ENCODE measurements at regions not wholly inside any gene's neighbourhood (a gene's known extent, or its start where the extent isn't known, plus 50 kb on each side); places are given as distances from the start of the nearest gene placed in this dataset.

GRCh38 chr3:162302983-162303624 is 806.5 kb downstream of the OTOL1 start:
- peak; percentile 42 for DNase-seq (ENCODE audit: low read depth)

GRCh38 chr3:162317046-162317445 is 820.4 kb downstream of the OTOL1 start:
- DNase-seq (ENCODE audit: low read depth): no peak

GRCh38 chr3:162328649-162329048 is 832.0 kb downstream of the OTOL1 start:
- no peak for DNase-seq (ENCODE audit: low read depth)

GRCh38 chr3:162329514-162329913 is 832.9 kb downstream of the OTOL1 start:
- no peak for DNase-seq (ENCODE audit: low read depth)

- no peak for DNase-seq (ENCODE audit: low read depth)
Observed at GRCh38 chr3:162332344-162332743, 835.7 kb downstream of the OTOL1 start.

GRCh38 chr3:162334537-162334936 is 837.9 kb downstream of the OTOL1 start:
- DNase-seq (ENCODE audit: low read depth): no peak

GRCh38 chr3:162337630-162338029 is 841.0 kb downstream of the OTOL1 start:
- no peak for DNase-seq (ENCODE audit: low read depth)

- no peak for DNase-seq (ENCODE audit: low read depth)
Observed at GRCh38 chr3:162338514-162338913, 841.9 kb downstream of the OTOL1 start.

GRCh38 chr3:162348912-162349311 is 852.3 kb downstream of the OTOL1 start:
- no peak for DNase-seq (ENCODE audit: low read depth)

GRCh38 chr3:162353414-162353813 is 856.8 kb downstream of the OTOL1 start:
- DNase-seq (ENCODE audit: low read depth): no peak

GRCh38 chr3:162354356-162354755 is 857.7 kb downstream of the OTOL1 start:
- no peak for DNase-seq (ENCODE audit: low read depth)

GRCh38 chr3:162365066-162365719 is 868.6 kb downstream of the OTOL1 start:
- no peak for DNase-seq (ENCODE audit: low read depth)

- DNase-seq (ENCODE audit: low read depth): no peak
Observed at GRCh38 chr3:162366166-162366766, 869.7 kb downstream of the OTOL1 start.

GRCh38 chr3:162367429-162368260 is 871.0 kb downstream of the OTOL1 start:
- DNase-seq (ENCODE audit: low read depth): no peak

GRCh38 chr3:162368417-162368816 is 871.8 kb downstream of the OTOL1 start:
- DNase-seq (ENCODE audit: low read depth): no peak

GRCh38 chr3:162369306-162369705 is 872.7 kb downstream of the OTOL1 start:
- DNase-seq (ENCODE audit: low read depth): no peak

GRCh38 chr3:162370141-162370540 is 873.5 kb downstream of the OTOL1 start:
- DNase-seq (ENCODE audit: low read depth): no peak

- no peak for DNase-seq (ENCODE audit: low read depth)
Observed at GRCh38 chr3:162376761-162377160, 880.2 kb downstream of the OTOL1 start.

GRCh38 chr3:162377608-162378007 is 881.0 kb downstream of the OTOL1 start:
- DNase-seq (ENCODE audit: low read depth): no peak

- DNase-seq (ENCODE audit: low read depth): no peak
Observed at GRCh38 chr3:162385387-162385786, 888.8 kb downstream of the OTOL1 start.

GRCh38 chr3:162390891-162391290 is 894.3 kb downstream of the OTOL1 start:
- peak; percentile 78 for DNase-seq (ENCODE audit: low read depth)

GRCh38 chr3:162391301-162391700 is 894.7 kb downstream of the OTOL1 start:
- no peak for DNase-seq (ENCODE audit: low read depth)

GRCh38 chr3:162395496-162395895 is 898.9 kb downstream of the OTOL1 start:
- no peak for DNase-seq (ENCODE audit: low read depth)

All from HS-27A (cell line).